PFSK-1 (cell line): ENCODE measurements at regions not wholly inside any gene's neighbourhood (a gene's known extent, or its start where the extent isn't known, plus 50 kb on each side); places are given as distances from the start of the nearest gene placed in this dataset.

Experiments used
- FOXP2 ChIP-seq: optimal IDR thresholded peaks from 2 replicates; pipeline ENCODE3; 2011; ENCODE audit warnings: borderline replicate concordance, control low read depth, inconsistent platforms; ENCODE audit not compliant: insufficient read depth; ENCODE audit errors: extremely low read length, extremely low read depth
- POLR2AphosphoS5 ChIP-seq: IDR thresholded peaks from 2 replicates; pipeline ENCODE4 v1.6.1; 2012; ENCODE audit warnings: low read depth, mild to moderate bottlenecking, control low read depth, low read length, moderate library complexity
- REST ChIP-seq, 2 experiments: IDR thresholded peaks; 2 replicates each; pipeline versions ENCODE4 v1.6.1 to v1.8.0; 2011 to 2012; ENCODE audit warnings: low read depth in 2 of 2, low read length in 2 of 2, control low read depth in 1 of 2, inconsistent platforms in 1 of 2, mild to moderate bottlenecking in 1 of 2, moderate library complexity in 1 of 2; ENCODE audit not compliant: insufficient read depth in 1 of 2
- SIN3A ChIP-seq: IDR thresholded peaks from 2 replicates; pipeline ENCODE4 v1.6.1; 2012; ENCODE audit warnings: mild to moderate bottlenecking, low read length, moderate library complexity, borderline replicate concordance; ENCODE audit not compliant: insufficient read depth
- TAF1 ChIP-seq: IDR thresholded peaks from 2 replicates; pipeline ENCODE4 v1.6.1; 2012; ENCODE audit warnings: low read length, control low read depth, borderline replicate concordance; ENCODE audit not compliant: insufficient read depth

- TF ChIP-seq POLR2AphosphoS5 = no peak
- TF ChIP-seq SIN3A = no peak
- TF ChIP-seq REST (IDR thresholded peaks at IDR 0.05; ENCODE audit: insufficient read depth in 1 of 2, low read depth in 2 of 2, low read length in 2 of 2) = no peak
- TF ChIP-seq FOXP2 = no peak
- no peak for TF ChIP-seq TAF1
Measured at GRCh38 chr16:48052731-48053417, 102.9 kb downstream of the ABCC12 start.

- TF ChIP-seq FOXP2 = no peak
- no peak for TF ChIP-seq POLR2AphosphoS5
- no peak for TF ChIP-seq SIN3A
- TF ChIP-seq REST (IDR thresholded peaks at IDR 0.05; ENCODE audit: insufficient read depth in 1 of 2, low read depth in 2 of 2, low read length in 2 of 2) = no peak
- no peak for TF ChIP-seq TAF1
Measured at GRCh38 chr16:48050871-48051270, 104.9 kb downstream of the ABCC12 start.

- TF ChIP-seq REST (IDR thresholded peaks at IDR 0.05; ENCODE audit: insufficient read depth in 1 of 2, low read depth in 2 of 2, low read length in 2 of 2) (no peak), TAF1 (no peak), SIN3A (no peak), FOXP2 (no peak)
Measured at GRCh38 chr16:48049847-48050246, 105.9 kb downstream of the ABCC12 start.

GRCh38 chr16:48047720-48048119 is 108.1 kb downstream of the ABCC12 start:
- no peak for TF ChIP-seq SIN3A
- TF ChIP-seq FOXP2 = no peak
- TF ChIP-seq POLR2AphosphoS5 = no peak
- no peak for TF ChIP-seq TAF1
- no peak for TF ChIP-seq REST (IDR thresholded peaks at IDR 0.05; ENCODE audit: insufficient read depth in 1 of 2, low read depth in 2 of 2, low read length in 2 of 2)
